ENCODE measurements at regions not wholly inside any gene's neighbourhood (a gene's known extent, or its start where the extent isn't known, plus 50 kb on each side); places are given as distances from the start of the nearest gene placed in this dataset.

GRCh38 chr1:4002741-4003140 is 102.7 kb upstream of the C1orf174 start:
- no peak for DNase-seq (ENCODE audit: low read depth)
- H3K4me3 ChIP-seq (ENCODE audit: low read depth, low read length): no peak overlapping the region
- no peak for TF ChIP-seq CTCF (IDR thresholded peaks at IDR 0.05; ENCODE audit: low read depth, low read length, missing control alignments)

GRCh38 chr1:4003846-4004505 is 103.9 kb upstream of the C1orf174 start:
- TF ChIP-seq CTCF (IDR thresholded peaks at IDR 0.05; ENCODE audit: low read depth, low read length, missing control alignments): no peak
- no peak overlapping the region for H3K4me3 ChIP-seq (ENCODE audit: low read depth, low read length)
- no peak for DNase-seq (ENCODE audit: low read depth)

GRCh38 chr1:4004635-4005430 is 104.8 kb upstream of the C1orf174 start:
- DNase-seq (ENCODE audit: low read depth): no peak
- TF ChIP-seq CTCF (IDR thresholded peaks at IDR 0.05; ENCODE audit: low read depth, low read length, missing control alignments): no peak
- H3K4me3 ChIP-seq (ENCODE audit: low read depth, low read length): no peak overlapping the region

GRCh38 chr1:4005431-4005830 is 105.4 kb upstream of the C1orf174 start:
- no peak for DNase-seq (ENCODE audit: low read depth)
- TF ChIP-seq CTCF (IDR thresholded peaks at IDR 0.05; ENCODE audit: low read depth, low read length, missing control alignments): no peak

GRCh38 chr1:4006676-4007374 is 106.8 kb upstream of the C1orf174 start:
- TF ChIP-seq CTCF (IDR thresholded peaks at IDR 0.05; ENCODE audit: low read depth, low read length, missing control alignments): no peak
- DNase-seq (ENCODE audit: low read depth): no peak
- no peak overlapping the region for H3K4me3 ChIP-seq (ENCODE audit: low read depth, low read length)

More at GRCh38 chr1:4005431-4005830, 105.4 kb upstream of the C1orf174 start:
- H3K4me3 ChIP-seq (ENCODE audit: low read depth, low read length): no peak overlapping the region

- no peak for TF ChIP-seq CTCF (IDR thresholded peaks at IDR 0.05; ENCODE audit: low read depth, low read length, missing control alignments)
- no peak overlapping the region for H3K4me3 ChIP-seq (ENCODE audit: low read depth, low read length)
- no peak for DNase-seq (ENCODE audit: low read depth)
These were observed 110.2 kb upstream of the C1orf174 start for GRCh38 chr1:4010284-4010683.
